ENCODE measurements at regions not wholly inside any gene's neighbourhood (a gene's known extent, or its start where the extent isn't known, plus 50 kb on each side); places are given as distances from the start of the nearest gene placed in this dataset.

GRCh38 chr9:107735821-107736220, 246.3 kb upstream of the KLF4 start:
- TF ChIP-seq, protein P1, sequence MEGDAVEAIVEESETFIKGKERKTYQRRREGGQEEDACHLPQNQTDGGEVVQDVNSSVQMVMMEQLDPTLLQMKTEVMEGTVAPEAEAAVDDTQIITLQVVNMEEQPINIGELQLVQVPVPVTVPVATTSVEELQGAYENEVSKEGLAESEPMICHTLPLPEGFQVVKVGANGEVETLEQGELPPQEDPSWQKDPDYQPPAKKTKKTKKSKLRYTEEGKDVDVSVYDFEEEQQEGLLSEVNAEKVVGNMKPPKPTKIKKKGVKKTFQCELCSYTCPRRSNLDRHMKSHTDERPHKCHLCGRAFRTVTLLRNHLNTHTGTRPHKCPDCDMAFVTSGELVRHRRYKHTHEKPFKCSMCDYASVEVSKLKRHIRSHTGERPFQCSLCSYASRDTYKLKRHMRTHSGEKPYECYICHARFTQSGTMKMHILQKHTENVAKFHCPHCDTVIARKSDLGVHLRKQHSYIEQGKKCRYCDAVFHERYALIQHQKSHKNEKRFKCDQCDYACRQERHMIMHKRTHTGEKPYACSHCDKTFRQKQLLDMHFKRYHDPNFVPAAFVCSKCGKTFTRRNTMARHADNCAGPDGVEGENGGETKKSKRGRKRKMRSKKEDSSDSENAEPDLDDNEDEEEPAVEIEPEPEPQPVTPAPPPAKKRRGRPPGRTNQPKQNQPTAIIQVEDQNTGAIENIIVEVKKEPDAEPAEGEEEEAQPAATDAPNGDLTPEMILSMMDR (IDR thresholded peaks at IDR 0.05) = no peak
- no peak for TF ChIP-seq POLR2A (IDR thresholded peaks at IDR 0.05)
- no peak for TF ChIP-seq EP300 (IDR thresholded peaks at IDR 0.05)
